ENCODE measurements at regions not wholly inside any gene's neighbourhood (a gene's known extent, or its start where the extent isn't known, plus 50 kb on each side); places are given as distances from the start of the nearest gene placed in this dataset.

- Histone ChIP-seq H3K36me3 (ENCODE audit: control insufficient read depth in 2 of 2, extremely low read depth in 1 of 2, insufficient read depth in 2 of 2, low read length in 2 of 2) (no peaks in the 10 kb centered on the region), H2AFZ (ENCODE audit: low read depth, low read length) (no peak overlapping the region), H3K4me1 (ENCODE audit: control insufficient read depth, extremely low read depth, insufficient read depth, low read length) (no peaks in the 10 kb centered on the region), H3K9me3 (replicated peaks; ENCODE audit: control insufficient read depth, insufficient read depth, low read length) (no peaks in the 10 kb centered on the region), H3K9ac (replicated peaks; ENCODE audit: extremely low read depth, insufficient read depth, low read length) (no peak overlapping the region), H3K27me3 (ENCODE audit: control insufficient read depth in 2 of 2, insufficient read depth in 2 of 2, low read length in 2 of 2) (no peaks in the 10 kb centered on the region), H3K9me1 (replicated peaks; ENCODE audit: control insufficient read depth, extremely low read depth, insufficient read depth, low read length) (no peaks in the 10 kb centered on the region), H3K4me3 (replicated peaks in 1 of 3; ENCODE audit: insufficient read depth in 1 of 3, low read depth in 1 of 3, low read length in 3 of 3) (no peak overlapping the region), H3K4me2 (ENCODE audit: insufficient read depth, low read length) (no peak overlapping the region), H3K27ac (ENCODE audit: insufficient read depth, low read depth, low read length) (no peak overlapping the region), H3K79me2 (ENCODE audit: control insufficient read depth, insufficient read depth, low read length) (no peaks in the 10 kb centered on the region), H4K20me1 (replicated peaks; ENCODE audit: control insufficient read depth, extremely low read depth, insufficient read depth, low read length) (no peaks in the 10 kb centered on the region)
- ChIA-PET CTCF (interaction anchor here (1.9 to 2.1 kb wide), 2 partner anchors 11 to 1164 kb away, joined by 5 to 7 read pairs; no protein-coding TSS in a partner anchor), POLR2A (no interaction called here)
- no peak for DNase-seq (ENCODE audit: low read depth, low spot score)
- no peak for FAIRE-seq
- TF ChIP-seq POLR2AphosphoS5 (IDR thresholded peaks at IDR 0.05; ENCODE audit: insufficient read depth, low read depth, low read length) (no peak), EZH2 (IDR thresholded peaks at IDR 0.05; ENCODE audit: borderline replicate concordance, low read depth, low read length, severe bottlenecking) (no peak), MYC (IDR thresholded peaks at IDR 0.05; ENCODE audit: low read depth, low read length) (no peak)
- intact Hi-C loops (cut with micrococcal nuclease), result no loop called here
- BruUV-seq (replicated peaks), result no TSS peak
- dilution Hi-C loops (cut with MboI; ENCODE audit: extremely low pct_ligation_motif_present, low sequenced_read_pairs), result no loop called here
Measured at GRCh38 chr2:198325359-198325758, 521.0 kb downstream of the PLCL1 start.

- no peak overlapping the region for H3K4me3 ChIP-seq (replicated peaks in 1 of 3; ENCODE audit: insufficient read depth in 1 of 3, low read depth in 1 of 3, low read length in 3 of 3)
- no peak overlapping the region for H3K27ac ChIP-seq (ENCODE audit: insufficient read depth, low read depth, low read length)
- TF ChIP-seq GATA2 (IDR thresholded peaks at IDR 0.05; ENCODE audit: insufficient read depth, insufficient read length, low read depth, low read length), result no peak
- TF ChIP-seq JUN (IDR thresholded peaks at IDR 0.05; ENCODE audit: borderline replicate concordance, insufficient read depth, insufficient read length, low read depth), result no peak
- TF ChIP-seq EZH2 (IDR thresholded peaks at IDR 0.05; ENCODE audit: borderline replicate concordance, low read depth, low read length, severe bottlenecking), result no peak
- TF ChIP-seq POLR2AphosphoS5 (IDR thresholded peaks at IDR 0.05; ENCODE audit: insufficient read depth, low read depth, low read length), result no peak
- no peak for TF ChIP-seq CTCF (IDR thresholded peaks at IDR 0.05; ENCODE audit: extremely low read depth in 1 of 2, insufficient read depth in 1 of 2, low read depth in 1 of 2, low read length in 2 of 2)
- no peak for TF ChIP-seq MYC (IDR thresholded peaks at IDR 0.05; ENCODE audit: low read depth, low read length)
- TF ChIP-seq MAX (IDR thresholded peaks at IDR 0.05; ENCODE audit: insufficient read depth, insufficient read length), result no peak
- no peak for TF ChIP-seq POLR2A (IDR thresholded peaks at IDR 0.05; ENCODE audit: low read depth, low read length)
- no peak for TF ChIP-seq FOS (IDR thresholded peaks at IDR 0.05; ENCODE audit: borderline replicate concordance, insufficient read depth, low read length)
- no peaks in the 10 kb centered on the region for H3K9me3 ChIP-seq (replicated peaks; ENCODE audit: control insufficient read depth, insufficient read depth, low read length)
- H3K4me1 ChIP-seq (ENCODE audit: control insufficient read depth, extremely low read depth, insufficient read depth, low read length), result no peaks in the 10 kb centered on the region
- POLR2A ChIA-PET, result no interaction called here
- CTCF ChIA-PET, result interaction anchor here (1.6 to 2.1 kb wide), 3 partner anchors 9 to 1165 kb away, joined by 4 to 7 read pairs (median 5); no protein-coding TSS in a partner anchor
- dilution Hi-C loops (cut with MboI; ENCODE audit: extremely low pct_ligation_motif_present, low sequenced_read_pairs) (no loop called here), intact Hi-C loops (cut with micrococcal nuclease) (no loop called here)
- no TSS peak for BruUV-seq (replicated peaks)
- no peaks in the 10 kb centered on the region for H4K20me1 ChIP-seq (replicated peaks; ENCODE audit: control insufficient read depth, extremely low read depth, insufficient read depth, low read length)
- DNase-seq (ENCODE audit: low read depth, low spot score), result no peak
- no peaks in the 10 kb centered on the region for H3K79me2 ChIP-seq (ENCODE audit: control insufficient read depth, insufficient read depth, low read length)
- no peak overlapping the region for H3K4me2 ChIP-seq (ENCODE audit: insufficient read depth, low read length)
- H3K9me1 ChIP-seq (replicated peaks; ENCODE audit: control insufficient read depth, extremely low read depth, insufficient read depth, low read length), result no peaks in the 10 kb centered on the region
- H3K36me3 ChIP-seq (ENCODE audit: control insufficient read depth in 2 of 2, extremely low read depth in 1 of 2, insufficient read depth in 2 of 2, low read length in 2 of 2), result no peaks in the 10 kb centered on the region
- FAIRE-seq, result no peak
- no peaks in the 10 kb centered on the region for H3K27me3 ChIP-seq (ENCODE audit: control insufficient read depth in 2 of 2, insufficient read depth in 2 of 2, low read length in 2 of 2)
- no peak overlapping the region for H3K9ac ChIP-seq (replicated peaks; ENCODE audit: extremely low read depth, insufficient read depth, low read length)
- H2AFZ ChIP-seq (ENCODE audit: low read depth, low read length), result no peak overlapping the region
Measured at GRCh38 chr2:198324071-198324470, 519.7 kb downstream of the PLCL1 start.
